GM23338 (cell line): ENCODE measurements at regions not wholly inside any gene's neighbourhood (a gene's known extent, or its start where the extent isn't known, plus 50 kb on each side); places are given as distances from the start of the nearest gene placed in this dataset.

Source experiments
- ATAC-seq: fragments of 200-7000 bp; cut with Tn5 transposase; 3 replicates; pipeline ENCODE4 v1.9.1; 2020
- DNase-seq: peaks from one replicate; pipeline ENCODE4 v3.0.0-alpha.2; 2015; ENCODE audit warnings: low spot score
- H2AFZ ChIP-seq: fragments of 200-600 bp; sonication (generic); 2 replicates; pipeline ENCODE4 v1.8.0; 2016; ENCODE audit warnings: antibody characterized with exemption, mild to moderate bottlenecking, moderate library complexity
- H3F3A ChIP-seq: fragments of 200-600 bp; sonication (generic); replicated peaks from 2 replicates; pipeline ENCODE4 v1.8.0; 2017; ENCODE audit warnings: antibody characterized with exemption, mixed run types, low read depth
- H3K27ac ChIP-seq: fragments of 200-600 bp; sonication (generic); 2 replicates; pipeline ENCODE4 v1.6.1; 2016; ENCODE audit warnings: low read depth
- H3K27me3 ChIP-seq: fragments of 200-600 bp; sonication (generic); 2 replicates; pipeline ENCODE4 v1.8.0; 2016; ENCODE audit warnings: mild to moderate bottlenecking, mixed run types, moderate library complexity; ENCODE audit not compliant: insufficient read depth
- H3K36me3 ChIP-seq: fragments of 200-600 bp; sonication (generic); 2 replicates; pipeline ENCODE4 v1.8.0; 2016; ENCODE audit warnings: mild to moderate bottlenecking; ENCODE audit not compliant: insufficient read depth
- H3K4me1 ChIP-seq: fragments of 200-600 bp; sonication (generic); 2 replicates; pipeline ENCODE4 v1.8.0; 2016; ENCODE audit warnings: mild to moderate bottlenecking, moderate library complexity; ENCODE audit not compliant: insufficient read depth
- H3K4me2 ChIP-seq: fragments of 200-600 bp; sonication (generic); 2 replicates; pipeline ENCODE4 v1.7.1; 2017; ENCODE audit warnings: mixed run types
- H3K4me3 ChIP-seq: fragments of 200-600 bp; sonication (generic); 2 replicates; pipeline ENCODE4 v1.6.1; 2016; ENCODE audit warnings: mixed run types
- H3K79me2 ChIP-seq: fragments of 200-600 bp; sonication (generic); replicated peaks from 2 replicates; pipeline ENCODE4 v1.8.0; 2017; ENCODE audit warnings: mild to moderate bottlenecking; ENCODE audit not compliant: insufficient read depth
- H3K9me2 ChIP-seq: fragments of 200-600 bp; sonication (generic); 2 replicates; pipeline ENCODE4 v1.8.0; 2017; ENCODE audit not compliant: insufficient read depth
- H4K20me1 ChIP-seq: fragments of 200-600 bp; sonication (generic); replicated peaks from 2 replicates; pipeline ENCODE4 v1.8.0; 2017; ENCODE audit warnings: mild to moderate bottlenecking; ENCODE audit not compliant: insufficient read depth
- H3K27ac Mint-ChIP-seq: 2 replicates; pipeline ENCODE4 v1.8.0; 2020; ENCODE audit warnings: inconsistent platforms, mild to moderate bottlenecking, moderate library complexity, mixed read lengths
- H3K27me3 Mint-ChIP-seq: 3 replicates; pipeline ENCODE4 v1.8.0; 2022; ENCODE audit warnings: low read depth, mild to moderate bottlenecking, moderate library complexity, mixed read lengths, inconsistent platforms; ENCODE audit not compliant: insufficient read depth, poor library complexity
- H3K36me3 Mint-ChIP-seq: 3 replicates; pipeline ENCODE4 v1.8.0; 2021; ENCODE audit warnings: low read depth, mild to moderate bottlenecking, inconsistent platforms, moderate library complexity, mixed read lengths
- H3K4me1 Mint-ChIP-seq: 3 replicates; pipeline ENCODE4 v1.8.0; 2020; ENCODE audit warnings: mild to moderate bottlenecking, inconsistent platforms, mixed read lengths
- H3K4me3 Mint-ChIP-seq: 3 replicates; pipeline ENCODE4 v1.8.0; 2021; ENCODE audit warnings: moderate library complexity, mild to moderate bottlenecking, inconsistent platforms, mixed read lengths
- H3K9me3 Mint-ChIP-seq: 3 replicates; pipeline ENCODE4 v1.8.0; 2020; ENCODE audit warnings: moderate library complexity, mild to moderate bottlenecking, inconsistent platforms, mixed read lengths
- CTCF ChIP-seq, 2 experiments: fragments of 200-600 bp in 1 of 2; sonication (generic) in 1 of 2; conservative IDR thresholded peaks; 2 replicates each; pipeline versions ENCODE4 v1.5.1 to v1.6.1; 2016 to 2017; ENCODE audit warnings: antibody characterized with exemption in 2 of 2, low read depth in 2 of 2, mild to moderate bottlenecking in 2 of 2, moderate library complexity in 1 of 2
- ETS1 ChIP-seq: IDR thresholded peaks from 2 replicates; pipeline ENCODE4 v1.6.1; 2016; ENCODE audit warnings: antibody characterized with exemption
- NANOG ChIP-seq: IDR thresholded peaks from 2 replicates; pipeline ENCODE4 v1.6.1; 2016; ENCODE audit warnings: antibody characterized with exemption, borderline replicate concordance
- STAT1 ChIP-seq: IDR thresholded peaks from one replicate; pipeline ENCODE4 v1.6.1; 2016; ENCODE audit warnings: antibody characterized with exemption; ENCODE audit not compliant: unreplicated experiment
- ZNF114 ChIP-seq: fragments of 250-450 bp; sonication (Bioruptor Pico); IDR thresholded peaks from 2 replicates; pipeline ENCODE4 v1.5.0; 2020; ENCODE audit warnings: mild to moderate bottlenecking, moderate library complexity
- ZNF462 ChIP-seq: fragments of 250-450 bp; sonication (Bioruptor Pico); IDR thresholded peaks from 2 replicates; pipeline ENCODE4 v1.5.0; 2020; ENCODE audit warnings: mild to moderate bottlenecking, moderate library complexity

GRCh38 chr12:88393017-88393767, 187.1 kb downstream of the KITLG start:
- Histone ChIP-seq H3K79me2 (no peaks in the 10 kb centered on the region), H3K9me2 (peaks cover 4% of the 10 kb centered on the region), H3K27me3 (no peaks in the 10 kb centered on the region), H3F3A (no peaks in the 10 kb centered on the region), H3K27ac (no peak overlapping the region), H3K4me1 (no peaks in the 10 kb centered on the region), H3K4me2 (no peak overlapping the region), H3K36me3 (no peaks in the 10 kb centered on the region), H2AFZ (no peak overlapping the region), H4K20me1 (no peaks in the 10 kb centered on the region), H3K4me3 (no peak overlapping the region)
- Mint-ChIP-seq H3K36me3 (no peaks in the 10 kb centered on the region), H3K27me3 (no peaks in the 10 kb centered on the region), H3K27ac (no peak overlapping the region), H3K4me1 (no peaks in the 10 kb centered on the region), H3K4me3 (no peak overlapping the region), H3K9me3 (no peaks in the 10 kb centered on the region)
- ATAC-seq (peak; percentile 97), DNase-seq (peak; percentile 79)
- no peak for TF ChIP-seq ETS1
- no peak for TF ChIP-seq NANOG
- no peak for TF ChIP-seq STAT1
- TF ChIP-seq ZNF462 (CRISPR knock-in tag): no peak
- no peak for TF ChIP-seq ZNF114 (CRISPR knock-in tag)
- peak; percentile 54 to 61 for TF ChIP-seq CTCF (conservative IDR thresholded peaks at IDR 0.05; ENCODE audit: low read depth in 2 of 2)
